Spleen (tissue), 7 donors: ENCODE measurements at regions not wholly inside any gene's neighbourhood (a gene's known extent, or its start where the extent isn't known, plus 50 kb on each side); places are given as distances from the start of the nearest gene placed in this dataset.

Experiments used
- POLR2A ChIP-seq, 3 donors: fragments of 450-650 bp; IDR thresholded peaks; one replicate each; pipeline ENCODE4 v1.5.1; 2017; ENCODE audit warnings: antibody characterized with exemption in 3 of 3, mild to moderate bottlenecking in 1 of 3
- POLR2AphosphoS5 ChIP-seq, 3 donors: sonication (generic); formaldehyde crosslinking; IDR thresholded peaks; one replicate each; pipeline ENCODE4 v1.5.1; 2017; ENCODE audit warnings: antibody characterized with exemption in 3 of 3
- TF ChIP-seq, protein P1 (sequence below), 11 experiments: fragments of 200-600 bp in 7 of 11; fragments of 450-650 bp in 4 of 11; sonication (generic) in 4 of 11; IDR thresholded peaks in 8 of 11; conservative IDR thresholded peaks in 3 of 11; 1 replicate in 7 of 11; 2 replicates in 4 of 11; pipeline versions ENCODE4 v1.4.0 to v1.8.0; 2016 to 2021; ENCODE audit warnings: antibody characterized with exemption in 11 of 11, inconsistent platforms in 4 of 11, mild to moderate bottlenecking in 1 of 11
- donor health status: DM: no; HTN: no; CAD: no; lungs with moderate emphysema.
- donor health status: DM: no; HTN: no; CAD: no.
- donor health status: DM: no; HTN: no; CAD: no.

- no peak for TF ChIP-seq POLR2A (IDR thresholded peaks at IDR 0.05)
- TF ChIP-seq, protein P1, sequence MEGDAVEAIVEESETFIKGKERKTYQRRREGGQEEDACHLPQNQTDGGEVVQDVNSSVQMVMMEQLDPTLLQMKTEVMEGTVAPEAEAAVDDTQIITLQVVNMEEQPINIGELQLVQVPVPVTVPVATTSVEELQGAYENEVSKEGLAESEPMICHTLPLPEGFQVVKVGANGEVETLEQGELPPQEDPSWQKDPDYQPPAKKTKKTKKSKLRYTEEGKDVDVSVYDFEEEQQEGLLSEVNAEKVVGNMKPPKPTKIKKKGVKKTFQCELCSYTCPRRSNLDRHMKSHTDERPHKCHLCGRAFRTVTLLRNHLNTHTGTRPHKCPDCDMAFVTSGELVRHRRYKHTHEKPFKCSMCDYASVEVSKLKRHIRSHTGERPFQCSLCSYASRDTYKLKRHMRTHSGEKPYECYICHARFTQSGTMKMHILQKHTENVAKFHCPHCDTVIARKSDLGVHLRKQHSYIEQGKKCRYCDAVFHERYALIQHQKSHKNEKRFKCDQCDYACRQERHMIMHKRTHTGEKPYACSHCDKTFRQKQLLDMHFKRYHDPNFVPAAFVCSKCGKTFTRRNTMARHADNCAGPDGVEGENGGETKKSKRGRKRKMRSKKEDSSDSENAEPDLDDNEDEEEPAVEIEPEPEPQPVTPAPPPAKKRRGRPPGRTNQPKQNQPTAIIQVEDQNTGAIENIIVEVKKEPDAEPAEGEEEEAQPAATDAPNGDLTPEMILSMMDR (IDR thresholded peaks at IDR 0.05 in 8 of 11, conservative IDR thresholded peaks at IDR 0.05 in 3 of 11), result no peak
- no peak for TF ChIP-seq POLR2AphosphoS5 (IDR thresholded peaks at IDR 0.05)
These were observed 469.6 kb upstream of the JARID2 start for GRCh38 chr6:14776307-14776706.
